Right lung (tissue), 2 donors: ENCODE measurements at regions not wholly inside any gene's neighbourhood (a gene's known extent, or its start where the extent isn't known, plus 50 kb on each side); places are given as distances from the start of the nearest gene placed in this dataset.
"Not testable (repeated sequence)": the region's sequence is repeated elsewhere in the genome, so short reads cannot be mapped to it uniquely, and the experiment has no call there.

Experiments used
- DNase-seq, 2 donors: peaks; one replicate each; pipeline ENCODE4 v3.0.0-alpha.2; 2013

DNA sequence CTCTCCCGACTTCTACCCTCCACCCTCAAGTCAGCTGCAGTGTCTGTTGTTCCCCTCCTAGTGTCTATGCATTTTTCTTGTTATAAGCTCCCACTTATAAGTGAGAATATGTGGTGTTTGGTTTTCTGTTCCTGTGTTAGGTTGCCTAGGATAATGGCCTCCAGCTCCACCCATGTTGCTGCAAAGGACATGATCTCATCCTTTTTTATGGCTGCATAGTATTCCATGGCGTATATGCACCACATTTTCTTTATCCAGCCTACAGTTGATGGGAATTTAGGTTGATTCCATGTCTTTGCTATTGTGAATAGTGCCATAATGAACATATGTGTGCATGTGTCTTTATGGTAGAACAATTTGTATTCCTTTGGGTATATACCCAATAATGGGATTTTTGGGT, 80.7 kb downstream of the SPTSSA start:
- not testable (repeated sequence) for DNase-seq

GRCh38 chr14:34380471-34380845, 81.6 kb downstream of the SPTSSA start:
- DNase-seq, result no peak

DNA sequence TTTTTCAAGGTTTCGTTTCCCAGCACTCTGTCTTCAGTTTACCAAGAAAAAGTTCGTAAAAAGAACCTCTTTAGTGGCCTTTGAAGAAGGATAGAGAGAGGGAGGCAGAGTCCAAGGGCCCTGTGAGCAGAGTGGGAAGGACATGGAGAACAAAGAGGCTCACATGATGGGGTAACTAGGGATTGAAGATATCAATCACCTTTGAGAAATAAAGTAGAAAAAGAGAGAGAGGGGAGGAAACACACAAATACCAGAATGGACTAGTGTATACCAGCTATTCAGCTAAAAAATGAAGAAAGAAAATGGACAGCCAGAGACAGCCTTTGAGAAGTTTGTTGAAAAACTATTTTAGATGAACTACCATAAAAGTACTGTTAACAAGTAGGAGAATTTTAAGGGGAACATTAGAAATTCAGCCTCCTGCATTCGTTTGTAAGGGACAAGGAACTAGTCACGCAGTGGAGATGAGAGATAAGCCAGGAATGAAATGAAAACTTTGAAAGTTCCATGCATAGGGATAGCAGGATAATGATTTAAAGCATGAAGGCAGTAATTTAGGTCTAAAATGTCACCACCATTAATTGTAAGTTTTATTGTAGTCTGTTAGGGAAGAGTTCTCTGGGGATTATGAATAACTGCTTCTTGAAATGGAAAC, 82.1 kb downstream of the SPTSSA start:
- no peak for DNase-seq

- no peak for DNase-seq
Observed at GRCh38 chr14:34376649-34377267, 85.3 kb downstream of the SPTSSA start.

- DNase-seq, result peak; percentile 49 to 50
Observed at GRCh38 chr14:34374998-34375740, 86.9 kb downstream of the SPTSSA start.

- DNase-seq, result no peak
Observed at GRCh38 chr14:34373191-34373590, 88.8 kb downstream of the SPTSSA start.

GRCh38 chr14:34372786-34373185, 89.3 kb downstream of the SPTSSA start:
- no peak for DNase-seq

- DNase-seq, result no peak
Observed at GRCh38 chr14:34369648-34370030, 92.4 kb downstream of the SPTSSA start.

- DNase-seq, result no peak
Observed at GRCh38 chr14:34368971-34369647, 92.9 kb downstream of the SPTSSA start.

GRCh38 chr14:34368115-34368970, 93.7 kb downstream of the SPTSSA start:
- DNase-seq, result peak; percentile 46 to 51

DNA sequence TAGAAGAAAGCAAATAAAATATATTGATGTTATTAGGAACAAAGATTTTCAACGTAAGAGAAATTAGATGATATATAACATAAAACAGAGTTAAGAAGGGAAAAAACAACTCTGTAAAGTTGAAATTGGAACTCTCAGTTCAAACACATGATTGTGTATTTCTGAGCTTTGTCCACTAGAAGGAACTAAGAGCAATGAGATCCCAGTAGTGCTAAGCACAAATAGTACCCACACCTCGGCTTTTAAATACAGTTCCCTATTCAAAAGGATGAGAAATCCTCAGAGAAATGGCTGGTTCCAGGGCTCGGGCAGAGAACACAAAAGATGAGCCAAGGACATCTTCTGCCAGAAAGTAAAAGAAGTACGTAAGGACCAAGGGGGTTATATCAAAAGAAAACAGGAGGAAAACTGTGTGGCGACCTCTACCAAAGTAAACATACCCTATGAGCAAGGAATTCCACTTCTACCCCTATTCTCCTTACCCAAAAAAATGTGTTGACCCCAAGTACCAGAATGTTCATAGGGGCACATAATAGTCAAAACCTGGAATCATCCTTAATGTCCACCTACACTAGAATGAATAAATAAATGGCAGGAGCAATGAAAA, 96.6 kb downstream of the SPTSSA start:
- DNase-seq, result no peak

DNA sequence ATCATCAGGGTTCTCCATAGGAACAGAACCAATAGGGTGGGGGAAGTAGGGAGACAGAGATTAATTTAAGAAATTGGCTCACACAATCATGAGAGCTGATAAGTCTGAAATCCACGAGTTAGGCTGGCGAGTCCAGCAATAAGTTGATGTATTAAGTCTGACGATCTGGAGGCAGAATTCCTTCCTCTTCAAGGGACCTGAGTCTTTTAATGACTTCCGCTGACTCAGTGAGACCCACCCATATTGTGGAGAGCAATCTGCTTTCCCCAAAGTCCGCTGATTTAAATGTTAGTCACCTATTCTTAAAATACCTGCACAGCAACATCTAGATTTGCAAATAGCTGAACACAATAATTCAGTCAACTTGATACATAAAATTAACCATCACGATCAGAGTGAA, 97.8 kb downstream of the SPTSSA start:
- DNase-seq, result no peak

- no peak for DNase-seq
Observed at GRCh38 chr14:34363733-34364134, 98.3 kb downstream of the SPTSSA start.

GRCh38 chr14:34362641-34363251, 99.3 kb downstream of the SPTSSA start:
- DNase-seq, result no peak

GRCh38 chr14:34361504-34362011, 100.5 kb downstream of the SPTSSA start:
- no peak for DNase-seq

GRCh38 chr14:34359420-34360117, 102.5 kb downstream of the SPTSSA start:
- no peak for DNase-seq

- no peak for DNase-seq
Observed at GRCh38 chr14:34356264-34356654, 105.8 kb downstream of the SPTSSA start.

- DNase-seq, result no peak
Observed at GRCh38 chr14:34355584-34356263, 106.3 kb downstream of the SPTSSA start.

GRCh38 chr14:34354556-34354955, 107.5 kb downstream of the SPTSSA start:
- DNase-seq, result no peak
